ENCODE measurements at regions not wholly inside any gene's neighbourhood (a gene's known extent, or its start where the extent isn't known, plus 50 kb on each side); places are given as distances from the start of the nearest gene placed in this dataset.

GRCh38 chr1:88466011-88466410 is 218.1 kb upstream of the PKN2 start:
- TF ChIP-seq POLR2A (IDR thresholded peaks at IDR 0.05) (no peak), EP300 (IDR thresholded peaks at IDR 0.05) (no peak), CTCF (IDR thresholded peaks at IDR 0.05) (no peak)
